ENCODE measurements at regions not wholly inside any gene's neighbourhood (a gene's known extent, or its start where the extent isn't known, plus 50 kb on each side); places are given as distances from the start of the nearest gene placed in this dataset.

GRCh38 chr4:126344472-126344871 is 1029.7 kb downstream of the FAT4 start:
- Histone ChIP-seq H2AFZ (ENCODE audit: low read length) (no peak overlapping the region), H4K20me1 (ENCODE audit: control insufficient read depth, extremely low read depth, insufficient read depth, low read length) (no peaks in the 10 kb centered on the region), H3K79me2 (ENCODE audit: control insufficient read depth, insufficient read depth, low read length) (no peaks in the 10 kb centered on the region), H3K9ac (ENCODE audit: insufficient read depth, low read length) (no peak overlapping the region), H3K4me1 (ENCODE audit: control insufficient read depth, extremely low read depth, insufficient read depth, low read length) (no peaks in the 10 kb centered on the region), H3K27me3 (ENCODE audit: control insufficient read depth, insufficient read depth, low read length) (no peaks in the 10 kb centered on the region), H3K36me3 (ENCODE audit: control insufficient read depth, insufficient read depth, low read length) (no peaks in the 10 kb centered on the region), H3K9me3 (ENCODE audit: control insufficient read depth, insufficient read depth, low read depth, low read length) (no peaks in the 10 kb centered on the region), H3K4me3 (replicated peaks in 1 of 4; ENCODE audit: control extremely low read depth in 1 of 4, insufficient read depth in 1 of 4, low read depth in 3 of 4, low read length in 4 of 4) (no peak overlapping the region), H3K4me2 (ENCODE audit: extremely low read depth, insufficient read depth, low read length) (no peak overlapping the region), H3K27ac (ENCODE audit: insufficient read depth, low read length) (no peak overlapping the region)
- DNase-seq (ENCODE audit: low read depth in 2 of 2), result no peak
- no peak for TF ChIP-seq CTCF (conservative IDR thresholded peaks at IDR 0.05 in 1 of 2, IDR thresholded peaks at IDR 0.05 in 1 of 2; ENCODE audit: low read depth in 1 of 2, low read length in 2 of 2)
- TF ChIP-seq EZH2 (IDR thresholded peaks at IDR 0.05; ENCODE audit: low read length, missing control alignments), result no peak

DNA sequence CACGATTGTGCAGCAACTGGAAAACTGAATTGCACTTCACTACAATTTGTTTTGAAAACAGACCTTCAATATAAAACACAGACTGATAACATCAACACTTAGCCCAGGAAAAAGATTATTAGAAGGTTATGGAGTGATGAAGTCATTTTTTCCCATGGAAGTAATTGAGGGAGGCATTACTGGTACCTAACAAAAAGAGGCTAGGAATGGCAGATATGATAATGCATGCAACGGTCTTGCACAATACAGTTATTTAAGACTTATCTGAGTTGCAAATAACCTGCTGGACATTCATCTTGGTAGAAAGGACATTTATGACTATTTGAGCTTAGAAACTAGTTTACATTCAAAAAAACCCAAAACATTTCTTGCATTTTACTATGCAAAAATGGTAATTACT is 1031.9 kb downstream of the FAT4 start:
- H3K79me2 ChIP-seq (ENCODE audit: control insufficient read depth, insufficient read depth, low read length), result no peaks in the 10 kb centered on the region
- DNase-seq (ENCODE audit: low read depth in 2 of 2), result no peak
- no peak for TF ChIP-seq CTCF (conservative IDR thresholded peaks at IDR 0.05 in 1 of 2, IDR thresholded peaks at IDR 0.05 in 1 of 2; ENCODE audit: low read depth in 1 of 2, low read length in 2 of 2)
- TF ChIP-seq EZH2 (IDR thresholded peaks at IDR 0.05; ENCODE audit: low read length, missing control alignments), result no peak

GRCh38 chr4:126354784-126355183 is 1040.0 kb downstream of the FAT4 start:
- H3K4me1 ChIP-seq (ENCODE audit: control insufficient read depth, extremely low read depth, insufficient read depth, low read length), result no peaks in the 10 kb centered on the region
- no peaks in the 10 kb centered on the region for H3K9me3 ChIP-seq (ENCODE audit: control insufficient read depth, insufficient read depth, low read depth, low read length)
- H2AFZ ChIP-seq (ENCODE audit: low read length), result no peak overlapping the region
- no peak overlapping the region for H3K27ac ChIP-seq (ENCODE audit: insufficient read depth, low read length)
- DNase-seq (ENCODE audit: low read depth in 2 of 2), result peak in 1 of 2 donors; percentile 46
- no peaks in the 10 kb centered on the region for H3K27me3 ChIP-seq (ENCODE audit: control insufficient read depth, insufficient read depth, low read length)
- TF ChIP-seq CTCF (conservative IDR thresholded peaks at IDR 0.05 in 1 of 2, IDR thresholded peaks at IDR 0.05 in 1 of 2; ENCODE audit: low read depth in 1 of 2, low read length in 2 of 2) (no peak), EZH2 (IDR thresholded peaks at IDR 0.05; ENCODE audit: low read length, missing control alignments) (no peak)
- no peaks in the 10 kb centered on the region for H4K20me1 ChIP-seq (ENCODE audit: control insufficient read depth, extremely low read depth, insufficient read depth, low read length)
- no peak overlapping the region for H3K4me3 ChIP-seq (replicated peaks in 1 of 4; ENCODE audit: control extremely low read depth in 1 of 4, insufficient read depth in 1 of 4, low read depth in 3 of 4, low read length in 4 of 4)
- no peaks in the 10 kb centered on the region for H3K79me2 ChIP-seq (ENCODE audit: control insufficient read depth, insufficient read depth, low read length)
- no peak overlapping the region for H3K9ac ChIP-seq (ENCODE audit: insufficient read depth, low read length)
- H3K4me2 ChIP-seq (ENCODE audit: extremely low read depth, insufficient read depth, low read length), result no peak overlapping the region
- H3K36me3 ChIP-seq (ENCODE audit: control insufficient read depth, insufficient read depth, low read length), result no peaks in the 10 kb centered on the region

More for the DNA sequence above, 1031.9 kb downstream of the FAT4 start:
- Histone ChIP-seq H2AFZ (ENCODE audit: low read length) (no peak overlapping the region), H3K9ac (ENCODE audit: insufficient read depth, low read length) (no peak overlapping the region), H3K36me3 (ENCODE audit: control insufficient read depth, insufficient read depth, low read length) (no peaks in the 10 kb centered on the region), H3K27ac (ENCODE audit: insufficient read depth, low read length) (no peak overlapping the region), H3K4me1 (ENCODE audit: control insufficient read depth, extremely low read depth, insufficient read depth, low read length) (no peaks in the 10 kb centered on the region), H3K4me3 (replicated peaks in 1 of 4; ENCODE audit: control extremely low read depth in 1 of 4, insufficient read depth in 1 of 4, low read depth in 3 of 4, low read length in 4 of 4) (no peak overlapping the region), H3K4me2 (ENCODE audit: extremely low read depth, insufficient read depth, low read length) (no peak overlapping the region), H3K9me3 (ENCODE audit: control insufficient read depth, insufficient read depth, low read depth, low read length) (no peaks in the 10 kb centered on the region), H3K27me3 (ENCODE audit: control insufficient read depth, insufficient read depth, low read length) (no peaks in the 10 kb centered on the region), H4K20me1 (ENCODE audit: control insufficient read depth, extremely low read depth, insufficient read depth, low read length) (no peaks in the 10 kb centered on the region)

Data from fibroblast of lung (primary cell).